Mesendoderm (in vitro differentiated cells): ENCODE measurements at regions not wholly inside any gene's neighbourhood (a gene's known extent, or its start where the extent isn't known, plus 50 kb on each side); places are given as distances from the start of the nearest gene placed in this dataset.

ENCODE experiments used
- DNase-seq: peaks from one replicate; pipeline ENCODE4 v3.0.0; 2013
- H2AK5ac ChIP-seq: 2 replicates; pipeline ENCODE4 v1.6.1; 2013; ENCODE audit warnings: low read length, inconsistent platforms
- H2BK120ac ChIP-seq: 2 replicates; pipeline ENCODE4 v1.6.1; 2013; ENCODE audit warnings: low read depth, mild to moderate bottlenecking, low read length, moderate library complexity, mixed read lengths
- H2BK15ac ChIP-seq: replicated peaks from 2 replicates; pipeline ENCODE4 v1.6.1; 2013; ENCODE audit warnings: low read depth, mild to moderate bottlenecking, moderate library complexity
- H2BK5ac ChIP-seq: 2 replicates; pipeline ENCODE4 v1.6.1; 2013; ENCODE audit warnings: low read length, inconsistent platforms
- H3K18ac ChIP-seq: 2 replicates; pipeline ENCODE4 v1.6.1; 2013; ENCODE audit warnings: mild to moderate bottlenecking, low read length, mixed read lengths
- H3K23ac ChIP-seq: one replicate; pipeline ENCODE4 v1.6.1; 2013; ENCODE audit warnings: low read length
- H3K27ac ChIP-seq: 2 replicates; pipeline ENCODE4 v1.5.1; 2013; ENCODE audit warnings: low read depth, mild to moderate bottlenecking, inconsistent platforms, low read length, moderate library complexity
- H3K27me3 ChIP-seq: 2 replicates; pipeline ENCODE4 v1.6.1; 2013; ENCODE audit warnings: low read length, control low read depth, mild to moderate bottlenecking, inconsistent platforms; ENCODE audit not compliant: insufficient read depth, poor library complexity
- H3K36me3 ChIP-seq: 2 replicates; pipeline ENCODE4 v1.6.1; 2013; ENCODE audit warnings: low read length, inconsistent platforms; ENCODE audit not compliant: control insufficient read depth, insufficient read depth
- H3K4ac ChIP-seq: one replicate; pipeline ENCODE4 v1.6.1; 2013; ENCODE audit warnings: low read depth, mild to moderate bottlenecking, low read length, moderate library complexity
- H3K4me1 ChIP-seq: 2 replicates; pipeline ENCODE4 v1.6.1; 2013; ENCODE audit warnings: low read depth, low read length, inconsistent platforms; ENCODE audit not compliant: control insufficient read depth
- H3K4me2 ChIP-seq: 2 replicates; pipeline ENCODE4 v1.6.1; 2013; ENCODE audit warnings: low read length
- H3K4me3 ChIP-seq: 2 replicates; pipeline ENCODE4 v1.5.1; 2013; ENCODE audit warnings: mild to moderate bottlenecking, low read length
- H3K56ac ChIP-seq: one replicate; pipeline ENCODE4 v1.6.1; 2013; ENCODE audit warnings: low read length
- H3K79me1 ChIP-seq: 2 replicates; pipeline ENCODE4 v1.6.1; 2013; ENCODE audit warnings: low read length, inconsistent platforms
- H3K79me2 ChIP-seq: 2 replicates; pipeline ENCODE4 v1.6.1; 2013; ENCODE audit warnings: mild to moderate bottlenecking, low read length; ENCODE audit not compliant: control insufficient read depth, insufficient read depth
- H3K9ac ChIP-seq: 2 replicates; pipeline ENCODE4 v1.6.1; 2013; ENCODE audit warnings: low read length, inconsistent platforms
- H4K5ac ChIP-seq: one replicate; pipeline ENCODE4 v1.6.1; 2013; ENCODE audit warnings: low read length
- H4K8ac ChIP-seq: one replicate; pipeline ENCODE4 v1.6.1; 2013; ENCODE audit warnings: low read depth, mild to moderate bottlenecking, control low read depth, low read length, moderate library complexity
- WGBS: extraction: QIAGEN DNeasy Blood & Tissue Kit; methylation state at CpG from one replicate; pipeline ENCODE4 v1.1.7; 2013; ENCODE audit warnings: low lambda C conversion rate, missing lambda C conversion rate; ENCODE audit not compliant: insufficient coverage; ENCODE audit errors: extremely low coverage; 5-methylcytosine and 5-hydroxymethylcytosine counted together

- Histone ChIP-seq H3K27me3 (no peaks in the 10 kb centered on the region), H3K18ac (no peak overlapping the region), H2AK5ac (no peak overlapping the region), H2BK5ac (no peak overlapping the region), H4K5ac (no peak overlapping the region), H3K9ac (no peak overlapping the region), H4K8ac (peak overlapping the region; percentile 28), H3K4ac (no peak overlapping the region), H3K23ac (no peak overlapping the region), H3K79me1 (no peaks in the 10 kb centered on the region), H2BK120ac (no peak overlapping the region), H3K4me1 (no peaks in the 10 kb centered on the region), H2BK15ac (no peak overlapping the region), H3K79me2 (no peaks in the 10 kb centered on the region), H3K36me3 (no peaks in the 10 kb centered on the region), H3K4me2 (no peak overlapping the region), H3K4me3 (no peak overlapping the region), H3K27ac (no peak overlapping the region), H3K56ac (no peak overlapping the region)
- no peak for DNase-seq
- no CpG with 5 or more reads among the region's 9 CpGs for WGBS
These were observed 256.9 kb upstream of the PMFBP1 start for GRCh38 chr16:72428681-72429376.

GRCh38 chr16:72427783-72428331, 255.9 kb upstream of the PMFBP1 start:
- Histone ChIP-seq H3K18ac (no peak overlapping the region), H3K4ac (no peak overlapping the region), H3K4me2 (no peak overlapping the region), H3K79me1 (no peaks in the 10 kb centered on the region), H3K56ac (no peak overlapping the region), H2BK120ac (no peak overlapping the region), H4K8ac (no peak overlapping the region), H2BK15ac (no peak overlapping the region), H3K27ac (no peak overlapping the region), H3K79me2 (no peaks in the 10 kb centered on the region), H2BK5ac (no peak overlapping the region), H3K27me3 (no peaks in the 10 kb centered on the region), H3K36me3 (no peaks in the 10 kb centered on the region), H3K23ac (no peak overlapping the region), H2AK5ac (no peak overlapping the region), H3K4me3 (no peak overlapping the region), H4K5ac (no peak overlapping the region), H3K9ac (no peak overlapping the region), H3K4me1 (no peaks in the 10 kb centered on the region)
- WGBS: no CpG with 5 or more reads among the region's 8 CpGs
- DNase-seq: no peak

GRCh38 chr16:72427051-72427782, 255.3 kb upstream of the PMFBP1 start:
- no CpG with 5 or more reads among the region's 17 CpGs for WGBS
- Histone ChIP-seq H3K23ac (no peak overlapping the region), H4K5ac (no peak overlapping the region), H3K36me3 (no peaks in the 10 kb centered on the region), H3K79me2 (no peaks in the 10 kb centered on the region), H4K8ac (no peak overlapping the region), H3K27ac (no peak overlapping the region), H3K79me1 (no peaks in the 10 kb centered on the region), H2AK5ac (no peak overlapping the region), H3K4me3 (no peak overlapping the region), H3K18ac (no peak overlapping the region), H3K9ac (no peak overlapping the region), H3K27me3 (no peaks in the 10 kb centered on the region), H3K4me2 (no peak overlapping the region), H3K4ac (no peak overlapping the region), H2BK120ac (no peak overlapping the region), H2BK15ac (no peak overlapping the region), H2BK5ac (no peak overlapping the region), H3K4me1 (no peaks in the 10 kb centered on the region), H3K56ac (no peak overlapping the region)
- DNase-seq: no peak

- Histone ChIP-seq H3K18ac (no peak overlapping the region), H3K4me2 (no peak overlapping the region), H2BK15ac (no peak overlapping the region), H3K4me1 (no peaks in the 10 kb centered on the region), H3K27me3 (no peaks in the 10 kb centered on the region), H4K5ac (no peak overlapping the region), H3K9ac (no peak overlapping the region), H3K79me2 (no peaks in the 10 kb centered on the region), H2BK120ac (no peak overlapping the region), H3K4me3 (no peak overlapping the region), H3K56ac (no peak overlapping the region), H2BK5ac (no peak overlapping the region), H3K23ac (no peak overlapping the region), H3K79me1 (no peaks in the 10 kb centered on the region), H4K8ac (no peak overlapping the region), H3K27ac (no peak overlapping the region), H2AK5ac (no peak overlapping the region), H3K36me3 (no peaks in the 10 kb centered on the region), H3K4ac (no peak overlapping the region)
- no CpG with 5 or more reads among the region's 7 CpGs for WGBS
- no peak for DNase-seq
These were observed 254.4 kb upstream of the PMFBP1 start for GRCh38 chr16:72426386-72426785.

GRCh38 chr16:72425571-72426341, 253.8 kb upstream of the PMFBP1 start:
- no peak overlapping the region for H4K8ac ChIP-seq
- no peak overlapping the region for H3K18ac ChIP-seq
- no peaks in the 10 kb centered on the region for H3K36me3 ChIP-seq
- no peaks in the 10 kb centered on the region for H3K79me2 ChIP-seq
- H3K4me3 ChIP-seq: no peak overlapping the region
- no peak overlapping the region for H2BK5ac ChIP-seq
- H2BK15ac ChIP-seq: no peak overlapping the region
- H3K79me1 ChIP-seq: no peaks in the 10 kb centered on the region
- H3K27me3 ChIP-seq: no peaks in the 10 kb centered on the region
- no peak for DNase-seq
- H3K56ac ChIP-seq: no peak overlapping the region
- no peak overlapping the region for H2BK120ac ChIP-seq
- no peak overlapping the region for H3K4me2 ChIP-seq
- H2AK5ac ChIP-seq: no peak overlapping the region
- no peak overlapping the region for H4K5ac ChIP-seq
- no peak overlapping the region for H3K4ac ChIP-seq
- H3K27ac ChIP-seq: no peak overlapping the region
- no CpG with 5 or more reads among the region's 34 CpGs for WGBS
- no peak overlapping the region for H3K9ac ChIP-seq
- no peak overlapping the region for H3K23ac ChIP-seq
- no peaks in the 10 kb centered on the region for H3K4me1 ChIP-seq
